ENCODE measurements at regions not wholly inside any gene's neighbourhood (a gene's known extent, or its start where the extent isn't known, plus 50 kb on each side); places are given as distances from the start of the nearest gene placed in this dataset.

GRCh38 chr5:101461455-101461854, 558.4 kb upstream of the ST8SIA4 start:
- H3K9ac ChIP-seq (ENCODE audit: low read depth in 1 of 2, low read length in 2 of 2), result no peak overlapping the region
- TF ChIP-seq SP1 (IDR thresholded peaks at IDR 0.05) (no peak), FOXA2 (IDR thresholded peaks at IDR 0.05) (no peak), FOXA1 (IDR thresholded peaks at IDR 0.05) (no peak), MAX (IDR thresholded peaks at IDR 0.05) (no peak), ATF3 (IDR thresholded peaks at IDR 0.05) (no peak), GABPA (IDR thresholded peaks at IDR 0.05 in 1 of 2, conservative IDR thresholded peaks at IDR 0.05 in 1 of 2) (no peak), ZBTB33 (IDR thresholded peaks at IDR 0.05) (no peak)
- H3K27ac ChIP-seq (ENCODE audit: low read depth in 1 of 2, low read length in 2 of 2), result no peak overlapping the region
- H3K9me3 ChIP-seq (ENCODE audit: control insufficient read depth in 4 of 4, low read length in 3 of 4), result no peaks in the 10 kb centered on the region
- no peaks in the 10 kb centered on the region for H3K27me3 ChIP-seq (ENCODE audit: control insufficient read depth in 4 of 4, insufficient read depth in 4 of 4, low read length in 3 of 4)
- H3K4me3 ChIP-seq (ENCODE audit: low read depth in 1 of 3, low read length in 3 of 3), result no peak overlapping the region
- no peaks in the 10 kb centered on the region for H3K4me1 ChIP-seq (ENCODE audit: control insufficient read depth in 4 of 4, insufficient read depth in 4 of 4, low read length in 3 of 4)
- DNase-seq (ENCODE audit: low spot score), result no peak
- no peaks in the 10 kb centered on the region for H3K36me3 ChIP-seq (ENCODE audit: control insufficient read depth in 4 of 4, insufficient read depth in 3 of 4, low read depth in 1 of 4, low read length in 3 of 4)

GRCh38 chr5:101458587-101458986, 555.5 kb upstream of the ST8SIA4 start:
- Histone ChIP-seq H3K4me1 (ENCODE audit: control insufficient read depth in 4 of 4, insufficient read depth in 4 of 4, low read length in 3 of 4) (no peaks in the 10 kb centered on the region), H3K27me3 (ENCODE audit: control insufficient read depth in 4 of 4, insufficient read depth in 4 of 4, low read length in 3 of 4) (no peaks in the 10 kb centered on the region), H3K4me3 (ENCODE audit: low read depth in 1 of 3, low read length in 3 of 3) (no peak overlapping the region), H3K27ac (ENCODE audit: low read depth in 1 of 2, low read length in 2 of 2) (no peak overlapping the region), H3K9ac (ENCODE audit: low read depth in 1 of 2, low read length in 2 of 2) (no peak overlapping the region), H3K9me3 (ENCODE audit: control insufficient read depth in 4 of 4, low read length in 3 of 4) (no peaks in the 10 kb centered on the region), H3K36me3 (ENCODE audit: control insufficient read depth in 4 of 4, insufficient read depth in 3 of 4, low read depth in 1 of 4, low read length in 3 of 4) (no peaks in the 10 kb centered on the region)
- TF ChIP-seq FOXA1 (IDR thresholded peaks at IDR 0.05) (no peak), EGR1 (IDR thresholded peaks at IDR 0.05; ENCODE audit: low read depth in 2 of 2) (no peak), CTCF (IDR thresholded peaks at IDR 0.05; ENCODE audit: low read depth, low read length, missing input control) (no peak), ATF3 (IDR thresholded peaks at IDR 0.05) (no peak), YY1 (IDR thresholded peaks at IDR 0.05) (no peak)
- WGBS, result 66% methylated on average over 4 of the region's 4 CpGs
- no peak for DNase-seq (ENCODE audit: low spot score)

GRCh38 chr5:101455851-101456250, 552.8 kb upstream of the ST8SIA4 start:
- H3K9ac ChIP-seq (ENCODE audit: low read depth in 1 of 2, low read length in 2 of 2), result no peak overlapping the region
- H3K27ac ChIP-seq (ENCODE audit: low read depth in 1 of 2, low read length in 2 of 2), result no peak overlapping the region
- DNase-seq (ENCODE audit: low spot score), result no peak
- H3K9me3 ChIP-seq (ENCODE audit: control insufficient read depth in 4 of 4, low read length in 3 of 4), result no peaks in the 10 kb centered on the region
- 64% methylated on average over 2 of the region's 2 CpGs for WGBS
- H3K4me3 ChIP-seq (ENCODE audit: low read depth in 1 of 3, low read length in 3 of 3), result no peak overlapping the region
- H3K4me1 ChIP-seq (ENCODE audit: control insufficient read depth in 4 of 4, insufficient read depth in 4 of 4, low read length in 3 of 4), result no peaks in the 10 kb centered on the region
- H3K27me3 ChIP-seq (ENCODE audit: control insufficient read depth in 4 of 4, insufficient read depth in 4 of 4, low read length in 3 of 4), result no peaks in the 10 kb centered on the region
- H3K36me3 ChIP-seq (ENCODE audit: control insufficient read depth in 4 of 4, insufficient read depth in 3 of 4, low read depth in 1 of 4, low read length in 3 of 4), result no peaks in the 10 kb centered on the region
- TF ChIP-seq FOXA1 (IDR thresholded peaks at IDR 0.05) (no peak), REST (IDR thresholded peaks at IDR 0.05) (no peak), TAF1 (conservative IDR thresholded peaks at IDR 0.05) (no peak), YY1 (IDR thresholded peaks at IDR 0.05) (no peak), MAX (IDR thresholded peaks at IDR 0.05) (no peak), FOXA2 (IDR thresholded peaks at IDR 0.05) (no peak), ATF3 (IDR thresholded peaks at IDR 0.05) (no peak), JUND (IDR thresholded peaks at IDR 0.05) (no peak), RAD21 (IDR thresholded peaks at IDR 0.05) (no peak), HNF4G (IDR thresholded peaks at IDR 0.05) (no peak), CTCF (IDR thresholded peaks at IDR 0.05; ENCODE audit: low read depth, low read length, missing input control) (no peak)

Data from liver (tissue), 8 donors.